A549 (cell line): ENCODE measurements at regions not wholly inside any gene's neighbourhood (a gene's known extent, or its start where the extent isn't known, plus 50 kb on each side); places are given as distances from the start of the nearest gene placed in this dataset.
A peak's percentile ranks its signal among the peaks of the same experiment; 100 is the strongest.

ENCODE experiments used
- ATAC-seq, 2 experiments: fragments of 200-7000 bp in 1 of 2; fragments of >200 bp in 1 of 2; cut with Nextera tagmentation in 1 of 2; cut with Tn5 transposase in 1 of 2; 3 replicates each; pipeline versions ENCODE4 v1.8.0 to v1.9.1; 2018 to 2020; ENCODE audit warnings: mild to moderate bottlenecking in 1 of 2, moderate library complexity in 1 of 2
- CTCF ChIA-PET: fragments of 300-600 bp; sonication (Branson Sonifier 250); formaldehyde crosslinking; extraction: SDS; loops from one replicate; lab custom pipeline; 2021; ENCODE audit warnings: antibody characterized with exemption, inconsistent platforms; lab: Yijun Ruan, JAX
- POLR2A ChIA-PET: fragments of 350-600 bp; formaldehyde crosslinking; extraction: SDS; loops from one replicate; lab custom pipeline; 2021; ENCODE audit warnings: antibody characterized with exemption, inconsistent platforms; lab: Yijun Ruan, JAX
- DNase-seq, 2 experiments: peaks; one replicate each; pipeline versions ENCODE4 v3.0.0 to v3.0.0-alpha.2; 2011 to 2016; ENCODE audit warnings: low read depth in 1 of 2, low spot score in 1 of 2
- FAIRE-seq: peaks from 2 replicates; lab custom pipeline; 2011; peaks lifted over from hg19 to GRCh38; lab: Jason Lieb, UNC
- H3K27ac ChIP-seq, 2 experiments: fragments of >200 bp; sonication (Bioruptor Twin); formaldehyde crosslinking; 3 replicates each; pipeline ENCODE4 v1.5.1; 2016 to 2017
- H3K4me1 ChIP-seq: fragments of >200 bp; sonication (Bioruptor Twin); formaldehyde crosslinking; 3 replicates; pipeline ENCODE4 v1.6.1; 2016
- H3K4me2 ChIP-seq: fragments of >200 bp; sonication (Bioruptor Twin); formaldehyde crosslinking; 3 replicates; pipeline ENCODE4 v1.6.1; 2016
- H3K4me3 ChIP-seq: fragments of >200 bp; sonication (Bioruptor Twin); formaldehyde crosslinking; 3 replicates; pipeline ENCODE4 v1.5.1; 2016
- H3K9me3 ChIP-seq: fragments of >200 bp; sonication (Bioruptor Twin); formaldehyde crosslinking; 3 replicates; pipeline ENCODE4 v1.6.1; 2016
- BHLHE40 ChIP-seq: IDR thresholded peaks from 2 replicates; pipeline ENCODE4 v1.6.1; 2012; ENCODE audit warnings: low read depth, low read length, inconsistent platforms
- CEBPB ChIP-seq, 2 experiments: fragments of >200 bp in 1 of 2; sonication (Bioruptor Twin) in 1 of 2; formaldehyde crosslinking in 1 of 2; IDR thresholded peaks; 2 replicates each; pipeline ENCODE4 v1.6.1; 2012 to 2016
- CHD4 ChIP-seq: fragments of 200-600 bp; sonication (generic); IDR thresholded peaks from 2 replicates; pipeline ENCODE4 v1.6.1; 2016; ENCODE audit warnings: antibody characterized with exemption, mild to moderate bottlenecking, borderline replicate concordance
- EHMT2 ChIP-seq: fragments of 200-600 bp; sonication (generic); IDR thresholded peaks from 2 replicates; pipeline ENCODE4 v1.6.1; 2016; ENCODE audit warnings: antibody characterized with exemption, low read depth, mild to moderate bottlenecking, moderate library complexity
- EP300 ChIP-seq, 2 experiments: fragments of >200 bp; sonication (Bioruptor Twin); formaldehyde crosslinking; IDR thresholded peaks; 2 replicates in 1 of 2; 3 replicates in 1 of 2; pipeline ENCODE4 v1.6.1; 2016 to 2017
- FOSL2 ChIP-seq, 2 experiments: fragments of 450-650 bp in 1 of 2; fragments of >200 bp in 1 of 2; sonication (Bioruptor Twin) in 1 of 2; formaldehyde crosslinking; IDR thresholded peaks; 2 replicates each; pipeline versions ENCODE4 v1.5.0 to v1.6.1; 2016 to 2020; ENCODE audit warnings: mild to moderate bottlenecking in 1 of 2, moderate library complexity in 1 of 2
- FOXS1 ChIP-seq: fragments of 250-450 bp; sonication (Bioruptor Pico); IDR thresholded peaks from 2 replicates; pipeline ENCODE4 v1.5.0; 2020; ENCODE audit warnings: mild to moderate bottlenecking, moderate library complexity
- HEYL ChIP-seq: fragments of 250-450 bp; sonication (Bioruptor Pico); IDR thresholded peaks from 2 replicates; pipeline ENCODE4 v1.8.0; 2021; ENCODE audit warnings: mild to moderate bottlenecking, moderate library complexity
- HOXA7 ChIP-seq: fragments of 250-450 bp; sonication (Bioruptor Pico); IDR thresholded peaks from 2 replicates; pipeline ENCODE4 v1.5.0; 2020; ENCODE audit warnings: mild to moderate bottlenecking, moderate library complexity
- HOXB13 ChIP-seq: fragments of 250-450 bp; sonication (Bioruptor Pico); IDR thresholded peaks from 2 replicates; pipeline ENCODE4 v1.5.0; 2020; ENCODE audit warnings: low read depth, mild to moderate bottlenecking, moderate library complexity
- HOXB5 ChIP-seq: fragments of 250-450 bp; sonication (Bioruptor Pico); IDR thresholded peaks from 2 replicates; pipeline ENCODE4 v1.5.0; 2020; ENCODE audit warnings: mild to moderate bottlenecking, moderate library complexity
- JUN ChIP-seq, 2 experiments: fragments of >200 bp; sonication (Bioruptor Twin); formaldehyde crosslinking; IDR thresholded peaks; 2 replicates in 1 of 2; 3 replicates in 1 of 2; pipeline ENCODE4 v1.6.1; 2016 to 2017
- MAFK ChIP-seq: fragments of 450-650 bp; IDR thresholded peaks from 2 replicates; pipeline ENCODE4 v1.6.1; 2014; ENCODE audit not compliant: partially characterized antibody
- NR3C1 ChIP-seq: fragments of >200 bp; sonication (Bioruptor Twin); formaldehyde crosslinking; IDR thresholded peaks from 3 replicates; pipeline ENCODE4 v1.6.1; 2017
- RAD21 ChIP-seq, 2 experiments: fragments of >200 bp in 1 of 2; sonication (Bioruptor Twin) in 1 of 2; formaldehyde crosslinking in 1 of 2; IDR thresholded peaks in 1 of 2; conservative IDR thresholded peaks in 1 of 2; 2 replicates in 1 of 2; 3 replicates in 1 of 2; pipeline ENCODE4 v1.6.1; 2012 to 2018; ENCODE audit warnings: inconsistent platforms in 1 of 2
- RARB ChIP-seq: fragments of 250-450 bp; sonication (Bioruptor Pico); IDR thresholded peaks from 2 replicates; pipeline ENCODE4 v1.8.0; 2021; ENCODE audit warnings: mild to moderate bottlenecking, moderate library complexity
- RFX5 ChIP-seq: fragments of 450-650 bp; IDR thresholded peaks from 2 replicates; pipeline ENCODE4 v1.7.1; 2014; ENCODE audit warnings: antibody characterized with exemption, mild to moderate bottlenecking, moderate library complexity
- RNF2 ChIP-seq: fragments of 200-600 bp; sonication (generic); IDR thresholded peaks from 2 replicates; pipeline ENCODE4 v1.6.1; 2016; ENCODE audit warnings: low read depth, mild to moderate bottlenecking, antibody characterized with exemption, moderate library complexity, borderline replicate concordance
- SMC3 ChIP-seq: fragments of >200 bp; sonication (Bioruptor Twin); formaldehyde crosslinking; IDR thresholded peaks from 3 replicates; pipeline ENCODE4 v1.6.1; 2018; ENCODE audit warnings: inconsistent platforms
- TP53 ChIP-seq: fragments of 250-450 bp; sonication (Bioruptor Pico); IDR thresholded peaks from 2 replicates; pipeline ENCODE4 v1.5.0; 2021; ENCODE audit warnings: mild to moderate bottlenecking, moderate library complexity
- WGBS: methylation state at CpG from one replicate; pipeline ENCODE4 v1.1.6; 2017; ENCODE audit errors: missing lambda C conversion rate; 5-methylcytosine and 5-hydroxymethylcytosine counted together
- TF ChIP-seq, protein P1 (sequence below): fragments of >200 bp; sonication (Bioruptor Twin); formaldehyde crosslinking; IDR thresholded peaks from 3 replicates; pipeline ENCODE4 v1.5.1; 2016
- TF ChIP-seq, protein P2 (sequence below): fragments of 250-450 bp; sonication (Bioruptor Pico); IDR thresholded peaks from 2 replicates; pipeline ENCODE4 v1.5.0; 2020; ENCODE audit warnings: low read depth, mild to moderate bottlenecking, moderate library complexity

DNA sequence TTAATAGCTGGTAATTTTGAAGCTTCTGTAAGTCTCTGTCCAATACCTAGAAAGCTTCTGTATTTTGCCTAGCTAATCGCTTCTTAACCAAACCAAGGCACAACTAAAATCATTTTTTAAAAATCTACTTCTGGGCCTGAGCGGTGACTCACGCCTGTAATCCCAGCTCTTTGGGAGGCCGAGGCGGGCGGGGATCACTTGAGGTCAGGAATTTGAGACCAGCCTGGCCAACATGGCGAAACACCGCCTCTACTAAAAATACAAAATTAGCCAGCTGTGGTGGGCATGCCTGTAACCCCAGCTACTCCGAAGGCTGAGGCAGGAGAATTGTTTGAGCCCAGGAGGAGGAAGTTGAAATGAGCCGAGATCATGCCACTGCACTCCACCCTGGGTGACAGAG is 148.6 kb upstream of the FIGN start:
- no peaks in the 10 kb centered on the region for H3K4me1 ChIP-seq
- H3K9me3 ChIP-seq = no peaks in the 10 kb centered on the region
- 95% methylated on average over 10 of the region's 10 CpGs for WGBS
- CTCF ChIA-PET = no interaction called here
- no peak for TF ChIP-seq SMC3
- no peak for TF ChIP-seq RARB (CRISPR knock-in tag)
- no peak for TF ChIP-seq HOXA7 (CRISPR knock-in tag)
- no peak for TF ChIP-seq MAFK
- TF ChIP-seq HEYL (CRISPR knock-in tag) = no peak
- TF ChIP-seq EHMT2 = no peak
- H3K4me2 ChIP-seq = no peak overlapping the region
- FAIRE-seq (no peak), ATAC-seq (no peak), DNase-seq (no peak)
- POLR2A ChIA-PET = no interaction called here
- H3K4me3 ChIP-seq = no peak overlapping the region
- H3K27ac ChIP-seq = no peak overlapping the region

DNA sequence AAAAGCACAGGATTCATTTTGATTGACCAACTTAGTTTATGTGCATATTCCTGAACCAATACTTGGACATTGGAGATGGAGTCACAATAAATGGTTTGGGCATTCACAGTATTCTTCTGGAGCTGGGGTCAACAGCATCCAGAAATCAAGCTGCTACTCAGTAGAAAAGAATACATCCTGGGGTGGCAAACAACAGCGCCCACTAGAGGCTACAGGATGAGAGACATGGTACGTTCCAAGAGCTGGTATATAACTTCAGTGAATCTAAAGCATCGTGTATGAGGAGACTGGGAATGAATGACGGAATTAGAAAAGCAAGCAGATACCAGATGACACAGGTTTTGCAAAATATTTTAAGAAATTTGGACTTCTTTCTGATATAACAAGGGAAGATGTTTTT is 142.9 kb upstream of the FIGN start:
- Histone ChIP-seq H3K9me3 (no peaks in the 10 kb centered on the region), H3K4me2 (no peak overlapping the region), H3K4me1 (0 out of 3 replicates have a peak, but pooled peaks cover 8% of the 10 kb centered on the region), H3K4me3 (no peak overlapping the region), H3K27ac (no peak overlapping the region)
- CTCF ChIA-PET = interaction anchor here (1.1 to 1.4 kb wide), 2 partner anchors 9 to 26 kb away, joined by 3 read pairs; no protein-coding TSS in a partner anchor
- no peak for FAIRE-seq
- POLR2A ChIA-PET = no interaction called here
- TF ChIP-seq HOXB13 (CRISPR knock-in tag) (no peak), RNF2 (no peak), RAD21 (conservative IDR thresholded peaks at IDR 0.05 in 1 of 2, IDR thresholded peaks at IDR 0.05 in 1 of 2) (peak in 1 of 2 experiments; percentile 47; a peak in 2 of 5 replicates)
- TF ChIP-seq, protein P1, sequence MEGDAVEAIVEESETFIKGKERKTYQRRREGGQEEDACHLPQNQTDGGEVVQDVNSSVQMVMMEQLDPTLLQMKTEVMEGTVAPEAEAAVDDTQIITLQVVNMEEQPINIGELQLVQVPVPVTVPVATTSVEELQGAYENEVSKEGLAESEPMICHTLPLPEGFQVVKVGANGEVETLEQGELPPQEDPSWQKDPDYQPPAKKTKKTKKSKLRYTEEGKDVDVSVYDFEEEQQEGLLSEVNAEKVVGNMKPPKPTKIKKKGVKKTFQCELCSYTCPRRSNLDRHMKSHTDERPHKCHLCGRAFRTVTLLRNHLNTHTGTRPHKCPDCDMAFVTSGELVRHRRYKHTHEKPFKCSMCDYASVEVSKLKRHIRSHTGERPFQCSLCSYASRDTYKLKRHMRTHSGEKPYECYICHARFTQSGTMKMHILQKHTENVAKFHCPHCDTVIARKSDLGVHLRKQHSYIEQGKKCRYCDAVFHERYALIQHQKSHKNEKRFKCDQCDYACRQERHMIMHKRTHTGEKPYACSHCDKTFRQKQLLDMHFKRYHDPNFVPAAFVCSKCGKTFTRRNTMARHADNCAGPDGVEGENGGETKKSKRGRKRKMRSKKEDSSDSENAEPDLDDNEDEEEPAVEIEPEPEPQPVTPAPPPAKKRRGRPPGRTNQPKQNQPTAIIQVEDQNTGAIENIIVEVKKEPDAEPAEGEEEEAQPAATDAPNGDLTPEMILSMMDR = peak; percentile 29; the same call in 2 of the 3 replicates
- 62% methylated on average over 4 of the region's 4 CpGs for WGBS
- DNase-seq = peak in 1 of 2 experiments; percentile 49
- peak in 1 of 2 experiments; percentile 62; a peak in 2 of 6 replicates for ATAC-seq

DNA sequence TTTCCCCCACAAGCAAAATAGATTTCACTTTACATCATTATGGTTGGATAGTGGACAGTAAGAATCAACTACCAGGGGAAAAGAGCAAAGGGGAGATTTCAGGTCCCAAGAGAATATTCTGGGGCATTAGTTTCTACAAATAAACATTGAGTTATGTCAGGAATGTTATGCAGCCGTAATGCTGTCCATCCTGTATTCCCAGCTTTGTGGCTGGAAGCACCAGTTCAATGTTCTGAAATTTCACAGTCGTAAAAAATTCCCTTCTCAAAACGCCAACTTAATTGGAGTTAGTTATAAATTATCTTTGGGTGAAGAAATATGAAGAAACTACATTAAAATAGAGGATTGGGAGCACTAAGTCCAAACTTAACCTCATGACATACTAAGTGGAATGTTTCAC is 141.5 kb upstream of the FIGN start:
- peak overlapping the region; percentile 46 for H3K4me2 ChIP-seq
- FAIRE-seq (no peak), DNase-seq (no peak), ATAC-seq (0 out of 6 replicates have a peak, but pooled peaks of 1 of the 2 experiments have one; percentile 38)
- no peaks in the 10 kb centered on the region for H3K9me3 ChIP-seq
- H3K4me3 ChIP-seq = no peak overlapping the region
- no peak for TF ChIP-seq BHLHE40
- no peak for TF ChIP-seq TP53 (CRISPR knock-in tag)
- TF ChIP-seq FOXS1 (CRISPR knock-in tag) = no peak
- TF ChIP-seq JUN (IDR thresholded peaks at IDR 0.05) = no peak
- no peak for TF ChIP-seq EP300 (IDR thresholded peaks at IDR 0.05)
- no peak for TF ChIP-seq FOSL2 (IDR thresholded peaks at IDR 0.05)
- no peak for TF ChIP-seq FOSL2 (CRISPR knock-in tag; IDR thresholded peaks at IDR 0.05)
- TF ChIP-seq CHD4 = no peak
- TF ChIP-seq HOXA7 (CRISPR knock-in tag) = no peak
- TF ChIP-seq HOXB5 = no peak
- TF ChIP-seq RFX5 = no peak
- TF ChIP-seq NR3C1 = no peak
- no peak for TF ChIP-seq CEBPB (IDR thresholded peaks at IDR 0.05)
- TF ChIP-seq MAFK = no peak
- TF ChIP-seq, protein P2, sequence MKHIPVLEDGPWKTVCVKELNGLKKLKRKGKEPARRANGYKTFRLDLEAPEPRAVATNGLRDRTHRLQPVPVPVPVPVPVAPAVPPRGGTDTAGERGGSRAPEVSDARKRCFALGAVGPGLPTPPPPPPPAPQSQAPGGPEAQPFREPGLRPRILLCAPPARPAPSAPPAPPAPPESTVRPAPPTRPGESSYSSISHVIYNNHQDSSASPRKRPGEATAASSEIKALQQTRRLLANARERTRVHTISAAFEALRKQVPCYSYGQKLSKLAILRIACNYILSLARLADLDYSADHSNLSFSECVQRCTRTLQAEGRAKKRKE (CRISPR knock-in tag) = no peak
- ChIA-PET CTCF (no interaction called here), POLR2A (no interaction called here)
- H3K27ac ChIP-seq = no peak overlapping the region
- WGBS = 15% methylated on average over 3 of the region's 3 CpGs
- 0 out of 3 replicates have a peak, but pooled peaks cover 8% of the 10 kb centered on the region for H3K4me1 ChIP-seq
